Brain microvascular endothelial cell (primary cell): ENCODE measurements at regions not wholly inside any gene's neighbourhood (a gene's known extent, or its start where the extent isn't known, plus 50 kb on each side); places are given as distances from the start of the nearest gene placed in this dataset.

Source experiments
- DNase-seq: peaks from one replicate; pipeline ENCODE4 v3.0.0-alpha.2; 2020
- H3K27ac ChIP-seq: fragments of 250-450 bp; sonication (Bioruptor Pico); 2 replicates; pipeline ENCODE4 v1.5.1; 2020; ENCODE audit warnings: mild to moderate bottlenecking, moderate library complexity
- H3K27me3 ChIP-seq: fragments of 250-450 bp; sonication (Bioruptor Pico); replicated peaks from 2 replicates; pipeline ENCODE4 v1.5.1; 2020; ENCODE audit warnings: mild to moderate bottlenecking
- H3K36me3 ChIP-seq: fragments of 250-450 bp; sonication (Bioruptor Pico); replicated peaks from 2 replicates; pipeline ENCODE4 v1.5.1; 2020; ENCODE audit warnings: mild to moderate bottlenecking
- H3K4me3 ChIP-seq: 2 replicates; pipeline ENCODE4 v1.5.1; 2011; ENCODE audit warnings: low read depth, mild to moderate bottlenecking, control low read depth, low read length, moderate library complexity
- in situ Hi-C: cut with HindIII; loops from 2 replicates; pipeline ENCODE4 v1.10.0; 2017; ENCODE audit warnings: low sequenced_read_pairs, low pct_ligation_motif_present
- TF ChIP-seq, protein P1 (sequence below): IDR thresholded peaks from 2 replicates; pipeline ENCODE4 v1.5.1; 2011; ENCODE audit warnings: low read depth, mild to moderate bottlenecking, moderate library complexity, low read length, control low read depth, inconsistent platforms; ENCODE audit errors: missing control alignments

DNA sequence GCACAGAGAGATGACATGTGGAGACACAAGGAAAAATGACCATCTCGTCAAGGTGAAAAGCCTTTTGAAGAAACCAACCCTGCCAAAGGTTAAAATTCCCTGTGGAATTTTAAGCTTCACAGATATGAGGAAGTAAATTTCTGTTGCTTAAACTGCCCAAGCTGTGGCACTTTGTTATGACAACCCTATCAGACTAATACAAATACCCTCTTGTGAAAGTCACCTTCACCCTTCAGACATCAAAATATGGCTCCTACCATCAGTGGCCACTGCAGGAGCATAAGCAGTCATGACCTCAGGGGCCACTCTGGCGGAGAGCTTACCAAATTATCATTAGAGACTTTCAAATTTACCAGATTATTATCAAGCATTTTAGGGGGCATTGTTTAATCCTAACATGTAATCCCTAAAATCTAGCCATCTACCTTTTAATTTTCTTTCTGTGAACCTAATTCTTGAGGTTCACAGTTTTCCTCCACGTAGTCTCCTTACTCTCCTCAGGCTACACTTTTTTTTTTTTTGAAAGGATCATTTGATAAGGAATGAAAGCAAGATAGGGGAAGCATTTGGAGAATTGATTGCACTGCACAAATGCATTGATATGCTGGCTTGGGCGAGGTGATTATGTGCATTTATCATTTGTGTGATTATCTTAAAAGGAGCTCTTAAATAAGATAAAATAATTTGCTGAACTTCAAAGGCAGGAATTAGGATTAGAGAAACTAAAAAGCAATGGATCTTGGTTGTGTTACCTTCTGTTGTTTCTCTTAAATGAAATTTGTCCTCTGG lies 90.3 kb downstream of the TMEM168 start:
- Histone ChIP-seq H3K4me3 (no peak overlapping the region), H3K36me3 (no peaks in the 10 kb centered on the region), H3K27ac (no peak overlapping the region), H3K27me3 (no peaks in the 10 kb centered on the region)
- in situ Hi-C loops = no loop called here
- DNase-seq = no peak
- TF ChIP-seq, protein P1, sequence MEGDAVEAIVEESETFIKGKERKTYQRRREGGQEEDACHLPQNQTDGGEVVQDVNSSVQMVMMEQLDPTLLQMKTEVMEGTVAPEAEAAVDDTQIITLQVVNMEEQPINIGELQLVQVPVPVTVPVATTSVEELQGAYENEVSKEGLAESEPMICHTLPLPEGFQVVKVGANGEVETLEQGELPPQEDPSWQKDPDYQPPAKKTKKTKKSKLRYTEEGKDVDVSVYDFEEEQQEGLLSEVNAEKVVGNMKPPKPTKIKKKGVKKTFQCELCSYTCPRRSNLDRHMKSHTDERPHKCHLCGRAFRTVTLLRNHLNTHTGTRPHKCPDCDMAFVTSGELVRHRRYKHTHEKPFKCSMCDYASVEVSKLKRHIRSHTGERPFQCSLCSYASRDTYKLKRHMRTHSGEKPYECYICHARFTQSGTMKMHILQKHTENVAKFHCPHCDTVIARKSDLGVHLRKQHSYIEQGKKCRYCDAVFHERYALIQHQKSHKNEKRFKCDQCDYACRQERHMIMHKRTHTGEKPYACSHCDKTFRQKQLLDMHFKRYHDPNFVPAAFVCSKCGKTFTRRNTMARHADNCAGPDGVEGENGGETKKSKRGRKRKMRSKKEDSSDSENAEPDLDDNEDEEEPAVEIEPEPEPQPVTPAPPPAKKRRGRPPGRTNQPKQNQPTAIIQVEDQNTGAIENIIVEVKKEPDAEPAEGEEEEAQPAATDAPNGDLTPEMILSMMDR = no peak

DNA sequence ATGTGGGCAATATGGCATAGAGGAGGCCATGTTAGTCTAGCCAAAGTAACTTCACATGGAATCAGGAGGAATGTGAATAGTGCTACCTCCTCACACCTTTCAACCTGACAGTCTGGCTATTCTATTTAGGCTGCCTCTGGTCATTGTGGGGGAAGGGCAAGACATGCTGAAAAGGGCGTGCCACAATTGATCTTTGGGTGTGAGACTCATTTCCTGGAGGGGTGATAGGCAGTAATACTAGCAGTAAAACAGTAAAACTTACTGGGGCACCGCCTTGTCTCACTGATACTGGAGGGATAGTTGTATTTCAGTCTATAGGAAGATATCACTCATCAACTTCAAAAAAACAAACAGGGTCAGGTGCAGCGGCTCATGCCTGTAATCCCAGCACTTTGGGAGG lies 88.7 kb downstream of the TMEM168 start:
- Histone ChIP-seq H3K4me3 (no peak overlapping the region), H3K27ac (no peak overlapping the region), H3K27me3 (no peaks in the 10 kb centered on the region), H3K36me3 (no peaks in the 10 kb centered on the region)
- no peak for DNase-seq
- in situ Hi-C loops = no loop called here
- TF ChIP-seq, protein P1 = no peak

DNA sequence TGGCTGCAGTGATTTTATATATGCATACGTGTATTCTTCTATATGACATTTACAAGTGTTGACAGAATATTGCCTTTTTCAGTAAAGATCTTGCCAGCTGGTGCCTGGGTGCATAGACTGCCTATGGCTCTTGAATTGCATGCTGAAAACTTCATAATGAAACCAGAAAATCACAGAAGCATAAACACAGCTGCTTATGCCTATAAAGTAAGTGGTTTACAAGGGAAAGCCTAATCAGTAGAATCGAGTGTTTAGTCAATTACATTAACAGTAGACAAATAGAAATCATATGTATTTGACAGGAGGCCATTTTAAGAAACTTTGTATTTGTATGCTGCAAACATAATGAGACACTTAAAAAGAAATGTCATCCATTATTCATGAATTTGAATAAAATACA lies 82.5 kb downstream of the TMEM168 start:
- Histone ChIP-seq H3K27me3 (no peaks in the 10 kb centered on the region), H3K4me3 (no peak overlapping the region), H3K27ac (no peak overlapping the region), H3K36me3 (no peaks in the 10 kb centered on the region)
- TF ChIP-seq, protein P1 = no peak
- no peak for DNase-seq
- in situ Hi-C loops = no loop called here

DNA sequence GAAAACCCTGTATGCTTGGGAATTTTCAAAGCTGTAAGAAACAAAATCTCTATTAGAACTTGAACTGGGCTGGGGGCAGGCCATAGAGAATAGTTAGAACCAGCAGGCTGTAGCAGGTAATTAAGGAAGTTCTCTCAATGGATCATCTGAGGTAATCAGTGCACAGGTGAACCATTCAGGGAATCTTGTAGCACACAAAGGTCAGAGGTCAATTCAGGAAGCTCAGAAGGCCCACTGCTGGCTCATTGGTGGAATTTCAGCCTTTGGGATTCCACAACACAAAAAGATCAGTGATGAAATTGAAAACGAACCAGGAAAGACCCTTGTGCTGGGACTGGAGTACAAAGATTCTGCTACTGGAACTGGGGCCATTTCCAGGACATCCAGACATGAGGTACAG lies 82.0 kb downstream of the TMEM168 start:
- H3K27me3 ChIP-seq = no peaks in the 10 kb centered on the region
- in situ Hi-C loops = no loop called here
- no peaks in the 10 kb centered on the region for H3K36me3 ChIP-seq
- no peak overlapping the region for H3K27ac ChIP-seq
- no peak overlapping the region for H3K4me3 ChIP-seq
- no peak for DNase-seq
- TF ChIP-seq, protein P1 = no peak
